HS-5 (cell line): ENCODE measurements at regions not wholly inside any gene's neighbourhood (a gene's known extent, or its start where the extent isn't known, plus 50 kb on each side); places are given as distances from the start of the nearest gene placed in this dataset.
"Not testable (repeated sequence)": the region's sequence is repeated elsewhere in the genome, so short reads cannot be mapped to it uniquely, and the experiment has no call there.

Experiments used
- DNase-seq: peaks from one replicate; pipeline ENCODE4 v3.0.0-alpha.2; 2012; ENCODE audit warnings: low read depth

- not testable (repeated sequence) for DNase-seq
Measured at GRCh38 chr2:154582694-154583093, 115.8 kb upstream of the KCNJ3 start.

DNA sequence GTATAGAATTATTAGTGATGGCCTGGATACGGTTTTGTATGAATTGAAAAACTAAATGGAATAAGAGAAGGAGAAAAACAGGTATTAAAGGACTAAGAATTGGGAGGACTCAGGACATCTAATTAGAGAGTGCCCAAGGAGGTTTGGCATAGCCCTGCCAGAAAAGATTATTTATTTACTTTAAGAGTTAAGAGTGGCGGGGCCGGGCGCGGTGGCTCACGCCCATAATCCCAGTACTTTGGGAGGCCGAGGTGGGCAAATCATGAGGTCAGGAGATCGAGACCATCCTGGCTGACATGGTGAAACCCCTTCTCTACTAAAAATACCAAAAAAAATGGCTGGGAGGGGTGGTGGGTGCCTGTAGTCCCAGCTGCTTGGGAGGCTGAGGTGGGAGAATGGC, 115.2 kb upstream of the KCNJ3 start:
- not testable (repeated sequence) for DNase-seq

- no peak for DNase-seq
Measured at GRCh38 chr2:154587739-154588138, 110.8 kb upstream of the KCNJ3 start.

GRCh38 chr2:154588838-154589237, 109.7 kb upstream of the KCNJ3 start:
- no peak for DNase-seq

DNA sequence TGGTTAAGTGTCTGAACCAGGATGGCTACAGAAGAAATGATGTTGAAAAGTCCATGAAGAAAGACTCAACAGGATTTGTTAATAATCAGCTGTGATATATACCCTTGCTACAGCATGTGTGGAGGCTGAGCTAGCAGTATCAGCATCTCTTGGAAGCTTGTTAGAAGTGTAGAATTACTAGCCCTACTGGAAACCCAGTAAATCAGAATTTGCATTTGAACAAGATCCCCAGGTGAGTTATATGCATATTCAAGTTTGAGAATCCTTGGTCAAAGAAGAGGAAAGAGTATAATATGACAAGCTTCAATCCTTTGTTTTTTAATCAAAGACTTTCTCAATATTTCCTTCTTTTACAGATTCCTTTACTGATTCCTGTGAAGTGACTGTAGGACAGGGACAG, 109.0 kb upstream of the KCNJ3 start:
- DNase-seq: no peak

- DNase-seq: no peak
Measured at GRCh38 chr2:154591294-154591820, 107.1 kb upstream of the KCNJ3 start.

DNA sequence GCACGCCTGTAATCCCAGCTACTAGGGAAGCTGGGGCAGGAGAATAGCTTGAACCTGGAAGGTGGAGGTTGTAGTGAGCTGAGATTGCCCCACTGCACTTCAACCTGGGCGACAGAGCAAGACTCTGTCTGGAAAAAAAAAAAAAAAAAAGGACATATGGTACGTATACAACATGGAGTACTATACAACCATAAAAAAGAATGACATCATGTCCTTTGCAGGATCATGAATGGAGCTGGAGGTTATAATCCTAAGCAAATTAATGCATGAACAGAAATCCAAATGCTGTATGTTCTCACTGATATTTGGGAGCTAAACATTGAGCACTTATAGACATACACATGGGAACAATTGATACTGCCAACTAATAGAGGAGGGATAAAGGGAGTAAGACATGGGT, 99.3 kb upstream of the KCNJ3 start:
- no peak for DNase-seq

DNA sequence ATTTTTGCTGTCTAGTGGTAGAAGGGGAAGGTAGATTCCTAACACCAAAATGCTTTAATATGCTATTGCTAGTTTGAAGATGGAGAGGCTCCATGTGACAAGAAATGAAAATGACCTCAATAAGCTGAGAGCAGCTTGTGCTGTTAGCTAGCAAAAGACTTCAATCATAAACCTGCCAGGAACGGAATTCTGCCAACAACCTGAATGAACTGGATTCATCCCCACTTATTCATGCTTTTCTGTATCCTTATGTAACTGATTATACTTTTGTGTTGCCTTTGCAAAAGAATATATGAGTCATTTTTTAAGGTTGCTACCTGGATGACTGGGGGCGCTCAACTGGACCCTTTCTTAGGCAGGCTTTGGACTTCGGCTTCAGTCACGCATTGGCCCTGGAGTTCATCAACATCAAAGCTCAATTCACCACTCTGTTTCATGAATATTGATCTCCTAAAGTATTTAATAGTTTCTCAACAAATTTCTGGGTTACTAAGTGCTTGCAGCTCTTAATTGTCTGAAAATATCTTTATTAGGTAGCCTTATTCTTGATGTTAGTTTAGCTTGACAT, 97.5 kb upstream of the KCNJ3 start:
- no peak for DNase-seq

GRCh38 chr2:154603682-154604081, 94.8 kb upstream of the KCNJ3 start:
- no peak for DNase-seq

DNA sequence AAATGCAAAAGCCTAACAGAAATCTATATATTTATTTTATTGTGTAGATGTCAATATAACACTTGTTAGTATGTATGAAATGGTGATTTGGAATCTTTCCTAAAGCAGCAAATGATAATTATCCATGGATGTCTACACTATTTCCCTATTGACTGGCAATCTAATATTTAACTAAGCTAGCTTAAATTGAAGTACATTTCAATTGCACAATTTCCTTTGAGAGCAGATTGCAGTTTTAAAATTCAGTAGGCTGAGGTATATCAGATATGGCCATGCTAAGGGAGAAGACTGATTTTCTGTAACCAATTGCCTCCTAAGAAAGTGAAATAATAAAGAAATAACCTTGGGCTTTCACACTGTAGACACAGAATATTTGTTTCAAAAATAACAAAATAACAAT, 90.1 kb upstream of the KCNJ3 start:
- DNase-seq: no peak

GRCh38 chr2:154614906-154615305, 83.6 kb upstream of the KCNJ3 start:
- no peak for DNase-seq

DNA sequence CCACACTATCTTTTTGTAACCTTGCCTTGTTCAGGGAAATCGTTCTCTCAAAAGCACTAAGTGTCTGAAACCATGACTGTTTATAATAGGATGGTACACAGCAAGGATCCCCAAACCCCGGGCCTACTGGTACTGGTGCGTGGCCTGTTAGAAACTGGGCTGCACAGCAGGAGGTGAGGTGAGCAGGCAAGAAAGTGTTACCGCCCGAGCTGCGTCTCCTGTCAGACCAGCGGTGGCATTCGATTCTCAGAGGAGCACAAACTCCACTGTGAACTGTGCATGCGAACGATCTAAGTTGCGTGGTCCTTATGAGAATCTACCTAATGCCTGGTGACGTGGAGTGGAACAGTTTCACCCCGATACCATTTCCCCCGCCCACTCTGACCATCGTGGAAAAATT, 81.8 kb upstream of the KCNJ3 start:
- DNase-seq: no peak

DNA sequence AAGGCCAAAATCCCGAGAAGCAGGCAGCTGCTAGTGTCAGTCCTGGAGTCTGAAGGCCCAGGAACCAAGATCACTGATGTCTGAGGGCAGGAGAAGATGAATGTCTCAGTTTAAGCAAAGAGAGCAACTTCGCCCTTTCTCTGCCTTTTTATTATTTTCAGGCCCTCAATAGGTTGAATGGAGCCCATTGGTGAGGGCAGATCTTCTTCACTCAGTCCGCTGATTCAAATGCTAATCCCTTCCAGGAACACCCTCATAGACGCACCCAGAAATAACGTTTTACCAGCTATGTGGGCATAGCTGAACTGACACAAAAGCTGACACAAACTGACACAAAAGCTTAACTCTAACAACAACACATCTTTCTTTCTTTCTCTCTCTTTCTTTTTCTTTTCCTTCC, 78.0 kb upstream of the KCNJ3 start:
- DNase-seq: no peak

DNA sequence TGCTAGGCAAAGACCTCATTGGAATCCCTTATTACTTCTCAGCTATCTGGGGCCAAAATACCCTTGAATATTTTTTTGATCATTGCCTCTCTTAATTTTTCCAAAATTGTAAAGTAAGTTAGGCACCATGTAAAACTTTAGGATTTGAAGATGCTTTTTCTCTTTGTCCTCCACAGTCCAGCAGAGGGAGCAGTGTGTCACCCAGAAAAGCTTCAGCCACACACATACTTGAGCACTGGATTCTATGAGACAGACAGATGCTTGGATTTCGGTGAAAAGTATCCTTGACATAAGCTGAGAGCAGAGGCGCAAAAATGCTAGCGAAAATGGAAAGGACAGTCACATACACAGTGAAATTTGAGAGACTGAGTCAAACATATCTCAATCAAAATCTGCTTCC, 74.7 kb upstream of the KCNJ3 start:
- DNase-seq: peak; percentile 54

GRCh38 chr2:154637456-154637855, 61.0 kb upstream of the KCNJ3 start:
- no peak for DNase-seq

- DNase-seq: no peak
Measured at GRCh38 chr2:154638783-154639182, 59.7 kb upstream of the KCNJ3 start.

DNA sequence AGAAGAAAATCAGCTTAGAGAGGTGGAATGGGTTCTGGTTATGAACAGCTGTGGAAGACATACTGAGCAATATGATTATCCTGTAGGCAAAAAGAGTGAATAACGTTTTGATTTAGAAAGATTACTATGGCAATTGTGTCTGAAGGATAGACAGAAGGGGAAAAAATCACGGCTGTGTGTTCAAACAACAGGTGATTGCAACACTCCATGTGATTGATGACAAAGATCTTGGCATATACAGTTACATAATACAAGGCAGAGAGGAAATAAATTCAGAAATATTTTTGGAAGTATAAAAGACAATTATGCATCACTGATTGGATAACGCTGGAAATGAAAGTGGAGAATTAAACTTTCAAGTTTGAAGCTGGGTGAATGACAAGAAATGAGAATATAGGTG, 58.5 kb upstream of the KCNJ3 start:
- DNase-seq: no peak
